Stimulated activated CD8-positive, alpha-beta memory T cell treated with anti-CD3 and anti-CD28 coated beads, Interleukin-12 subunit alpha, Interleukin-12 subunit beta, amount 100 ng/mL, for 4 hours (primary cell): ENCODE measurements at regions not wholly inside any gene's neighbourhood (a gene's known extent, or its start where the extent isn't known, plus 50 kb on each side); places are given as distances from the start of the nearest gene placed in this dataset.

Experiments used
- DNase-seq: peaks from one replicate; pipeline ENCODE4 v3.0.0-alpha.2; 2020; ENCODE audit warnings: low read depth

DNA sequence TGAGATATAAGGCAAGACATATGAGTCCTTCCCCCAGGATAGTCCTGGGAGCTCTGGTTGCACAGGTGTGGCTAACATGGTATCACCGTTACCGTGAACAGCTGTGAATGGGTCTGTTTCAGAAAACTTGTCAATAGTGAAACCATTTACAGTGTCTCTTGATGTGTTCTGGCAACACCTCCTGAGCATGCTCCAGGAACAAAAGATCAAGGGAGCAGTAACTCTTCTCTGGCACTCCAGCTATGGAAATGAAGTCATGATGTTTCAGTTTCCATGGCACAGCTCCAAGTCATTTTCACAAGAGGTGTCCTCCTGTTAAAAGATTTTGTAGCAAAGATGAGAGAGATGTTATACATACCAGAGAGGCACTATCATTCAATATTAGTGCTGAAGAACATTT, 253.7 kb downstream of the SNAPC1 start:
- no peak for DNase-seq

- DNase-seq = no peak
Measured at GRCh38 chr14:62017651-62018230, 255.5 kb downstream of the SNAPC1 start.

DNA sequence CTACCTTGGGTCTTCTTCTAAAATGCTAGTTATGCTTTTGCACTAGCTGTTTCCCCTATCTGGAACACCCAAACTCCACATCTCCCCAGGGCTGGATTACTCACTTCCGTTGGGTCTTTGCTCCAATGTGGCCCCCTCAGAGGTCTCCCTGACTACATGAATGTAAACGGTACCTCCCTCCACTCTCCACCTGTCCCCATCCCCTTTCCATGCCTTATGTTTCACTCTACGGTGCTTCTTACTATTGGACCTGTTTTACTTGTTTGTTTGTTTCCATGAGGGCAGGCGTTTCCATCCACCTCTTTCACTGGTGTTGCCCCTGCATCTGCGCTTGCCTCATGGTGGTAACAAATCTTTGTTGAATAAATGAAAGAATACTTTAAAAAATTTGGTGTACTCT, 256.4 kb downstream of the SNAPC1 start:
- no peak for DNase-seq

- DNase-seq = no peak
Measured at GRCh38 chr14:62027958-62028357, 265.7 kb downstream of the SNAPC1 start.

DNA sequence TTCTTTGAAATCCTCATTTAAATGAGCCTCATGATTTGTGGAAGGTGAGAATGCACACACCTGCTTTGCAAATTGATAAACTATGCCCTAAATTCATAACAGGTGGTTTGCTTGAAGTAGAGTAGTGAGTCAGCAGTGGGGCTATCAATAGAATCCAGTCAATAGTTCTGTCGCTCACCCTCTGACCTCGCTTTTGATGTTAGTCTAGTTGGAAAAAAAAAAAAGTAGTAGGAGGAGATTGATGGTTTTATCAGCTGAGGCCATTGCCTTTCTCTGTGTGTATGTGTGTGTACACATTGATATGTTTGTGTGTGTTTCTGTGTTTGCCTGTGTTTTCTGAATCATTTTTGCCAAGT, 267.3 kb downstream of the SNAPC1 start:
- no peak for DNase-seq

GRCh38 chr14:62030387-62030786, 268.2 kb downstream of the SNAPC1 start:
- DNase-seq = no peak

GRCh38 chr14:62031504-62031903, 269.3 kb downstream of the SNAPC1 start:
- no peak for DNase-seq

- DNase-seq = no peak
Measured at GRCh38 chr14:62053188-62053587, 291.0 kb downstream of the SNAPC1 start.

DNA sequence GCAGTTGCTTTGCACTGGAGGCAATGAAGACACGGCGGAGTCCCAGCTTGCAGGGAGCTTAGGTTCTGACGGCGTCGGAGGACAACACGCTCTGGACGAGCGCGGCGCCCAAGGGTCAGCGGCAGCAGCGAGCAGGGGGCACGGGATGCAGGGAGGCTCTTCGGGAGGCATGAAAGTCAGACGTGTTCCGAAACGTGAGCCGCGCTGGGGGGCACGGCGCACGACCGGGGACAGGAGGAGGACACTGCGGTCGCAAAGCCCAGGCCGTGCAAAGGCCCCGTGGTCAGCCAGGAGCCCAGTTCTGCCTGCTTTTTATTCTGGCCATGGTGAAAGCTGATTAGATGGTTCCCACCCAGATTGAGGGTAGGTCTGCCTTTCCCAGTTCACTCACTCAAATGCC, 294.6 kb downstream of the SNAPC1 start:
- no peak for DNase-seq

GRCh38 chr14:62062645-62063044, 300.4 kb downstream of the SNAPC1 start:
- no peak for DNase-seq

DNA sequence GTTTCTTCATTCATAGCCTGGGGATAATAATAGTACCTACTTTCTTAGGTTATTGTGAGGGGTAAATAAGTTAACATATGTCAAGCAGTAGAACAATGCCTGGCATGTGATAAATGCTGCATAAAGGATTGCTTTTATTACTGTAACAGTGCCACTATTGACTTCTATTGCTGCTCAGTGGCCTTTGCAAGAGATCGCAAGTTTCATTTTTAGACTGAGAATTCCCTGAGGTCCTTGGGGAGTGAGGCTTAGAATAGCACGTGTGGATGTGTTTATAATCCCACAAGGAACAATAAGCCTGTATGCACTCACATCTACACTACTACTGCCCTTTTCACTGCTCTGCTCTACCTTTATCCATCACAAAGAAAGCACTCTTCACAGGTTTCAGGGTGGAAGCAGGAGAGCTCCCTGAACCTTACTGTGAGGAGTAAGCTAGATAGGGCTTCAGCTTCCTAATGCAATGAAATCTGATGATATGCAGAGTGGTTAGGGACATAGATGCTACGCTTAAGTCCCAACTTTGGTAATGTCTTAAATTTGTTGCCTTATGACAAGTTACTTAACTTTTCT, 302.6 kb downstream of the SNAPC1 start:
- no peak for DNase-seq

DNA sequence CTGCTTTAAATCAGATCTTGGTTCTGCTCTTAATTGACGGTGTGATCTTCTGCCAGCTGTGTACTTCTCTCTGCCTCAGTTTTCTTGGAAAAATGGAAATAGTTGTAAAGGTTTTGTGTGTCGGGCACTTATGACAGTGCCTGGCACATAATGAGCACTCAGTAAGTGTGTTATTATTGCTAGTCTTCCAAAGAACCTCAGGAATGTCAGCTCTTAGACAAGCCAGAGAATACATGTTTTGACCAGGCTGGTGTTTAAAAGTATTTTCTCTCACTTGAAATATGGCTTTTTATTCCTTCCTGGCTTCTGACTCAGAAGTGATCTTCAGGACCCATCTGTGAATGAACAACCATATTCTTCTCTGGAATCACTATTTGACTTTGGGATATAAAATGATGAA, 304.1 kb downstream of the SNAPC1 start:
- DNase-seq = no peak

- no peak for DNase-seq
Measured at GRCh38 chr14:62071039-62071438, 308.8 kb downstream of the SNAPC1 start.

GRCh38 chr14:62076368-62076767, 314.1 kb downstream of the SNAPC1 start:
- DNase-seq = no peak

- no peak for DNase-seq
Measured at GRCh38 chr14:62076825-62077605, 314.8 kb downstream of the SNAPC1 start.

GRCh38 chr14:62077676-62078261, 315.5 kb downstream of the SNAPC1 start:
- no peak for DNase-seq

GRCh38 chr14:62079038-62079437, 316.8 kb downstream of the SNAPC1 start:
- no peak for DNase-seq

DNA sequence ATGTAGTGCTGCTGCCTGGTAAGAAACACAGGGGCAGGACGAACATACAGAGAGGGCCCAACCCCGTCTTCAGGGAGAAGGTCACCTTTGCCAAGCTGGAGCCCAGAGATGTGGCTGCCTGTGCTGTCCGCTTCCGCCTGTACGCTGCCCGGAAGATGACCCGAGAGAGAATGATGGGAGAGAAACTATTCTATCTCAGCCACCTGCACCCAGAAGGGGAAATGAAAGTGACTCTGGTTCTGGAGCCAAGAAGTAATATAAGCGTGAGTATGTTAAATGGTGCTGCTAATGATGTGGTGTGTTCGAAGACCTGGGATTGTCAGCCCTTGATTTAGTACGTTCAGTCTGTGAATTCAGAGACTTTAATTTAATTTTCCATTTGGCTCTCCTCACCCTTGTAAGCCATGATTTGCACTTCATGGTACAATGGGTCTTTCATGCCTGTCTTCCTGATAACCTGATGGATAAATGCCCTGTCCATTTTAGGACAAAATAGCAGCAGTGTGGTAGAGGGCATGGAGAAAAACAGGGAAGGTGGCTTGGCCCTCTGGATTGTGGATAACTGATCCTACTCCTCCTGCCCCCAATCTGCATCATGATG, 318.9 kb downstream of the SNAPC1 start:
- DNase-seq = no peak

GRCh38 chr14:62081951-62082350, 319.7 kb downstream of the SNAPC1 start:
- DNase-seq = no peak

DNA sequence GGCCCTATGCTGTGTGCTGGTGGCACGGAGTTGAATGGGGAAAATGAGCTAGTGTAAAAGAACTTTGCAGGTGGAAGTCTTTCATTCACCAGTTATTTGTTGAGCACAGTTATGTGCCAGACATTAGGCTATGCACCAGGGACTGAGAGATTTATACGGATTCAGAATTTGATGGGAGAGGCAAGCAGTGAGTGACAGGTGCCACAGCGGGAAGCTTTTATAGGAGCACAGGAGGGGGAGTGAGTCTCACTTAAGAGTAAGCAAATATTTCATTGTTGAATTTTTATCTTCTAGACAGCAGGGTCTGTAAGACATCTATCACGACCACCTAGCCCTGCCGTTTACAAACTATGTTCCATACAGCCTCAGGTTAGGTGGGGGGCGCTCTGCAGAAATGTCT, 320.6 kb downstream of the SNAPC1 start:
- DNase-seq = no peak

GRCh38 chr14:62084020-62084419, 321.8 kb downstream of the SNAPC1 start:
- DNase-seq = no peak

- DNase-seq = no peak
Measured at GRCh38 chr14:62087191-62087590, 325.0 kb downstream of the SNAPC1 start.

DNA sequence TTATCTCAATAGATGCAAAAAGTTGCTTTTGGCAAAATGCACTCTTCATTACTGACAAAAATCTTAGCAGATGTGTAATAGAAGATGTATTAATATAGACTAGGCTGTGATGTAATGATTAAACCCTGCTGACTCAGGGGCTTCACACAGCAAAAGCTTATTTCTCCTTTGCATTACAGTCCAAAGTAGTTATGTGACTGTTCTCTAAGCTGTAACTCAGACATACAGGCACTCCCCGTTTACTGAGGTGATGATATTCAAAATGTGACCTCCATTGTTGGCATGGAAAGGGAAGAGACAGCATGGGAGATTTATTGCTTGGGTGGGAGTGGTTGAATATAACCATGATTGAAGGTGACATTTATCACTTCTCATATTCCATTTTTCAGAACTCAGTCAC, 331.5 kb downstream of the SNAPC1 start:
- no peak for DNase-seq
